Lower lobe of right lung (tissue), 2 donors: ENCODE measurements at regions not wholly inside any gene's neighbourhood (a gene's known extent, or its start where the extent isn't known, plus 50 kb on each side); places are given as distances from the start of the nearest gene placed in this dataset.
A peak's percentile ranks its signal among the peaks of the same experiment; 100 is the strongest.

Experiments used
- ATAC-seq, 2 donors: fragments of 200-7000 bp; cut with Tn5 transposase; one replicate each; pipeline ENCODE4 v1.9.1; 2020 to 2022; ENCODE audit warnings: mild to moderate bottlenecking in 2 of 2, moderate library complexity in 2 of 2
- DNase-seq: peaks from one replicate; pipeline ENCODE4 v3.0.0-alpha.2; 2020
- H3K27ac ChIP-seq: fragments of 200-600 bp; one replicate; pipeline ENCODE4 v1.8.0; 2022
- H3K27me3 ChIP-seq: fragments of 200-600 bp; one replicate; pipeline ENCODE4 v1.8.0; 2022; ENCODE audit warnings: low read depth
- H3K36me3 ChIP-seq: fragments of 200-600 bp; one replicate; pipeline ENCODE4 v1.8.0; 2022; ENCODE audit warnings: mild to moderate bottlenecking
- H3K4me1 ChIP-seq: fragments of 200-600 bp; one replicate; pipeline ENCODE4 v1.8.0; 2022
- H3K4me3 ChIP-seq: fragments of 200-600 bp; one replicate; pipeline ENCODE4 v1.8.0; 2022; ENCODE audit warnings: mild to moderate bottlenecking
- H3K9me3 ChIP-seq: fragments of 200-600 bp; one replicate; pipeline ENCODE4 v1.8.0; 2022
- CTCF ChIP-seq: fragments of 200-600 bp; IDR thresholded peaks from one replicate; pipeline ENCODE4 v1.8.0; 2022; ENCODE audit warnings: antibody characterized with exemption, mild to moderate bottlenecking
- intact Hi-C: fragments of 100-400 bp; cut with DNase I; formaldehyde crosslinking; loops from one replicate; pipeline ENCODE4 v1.11.0; 2022
- donor health status: DM: no; HTN: yes; CAD: no; lungs with severe emphysema.

- no peak for ATAC-seq
- no peak for DNase-seq
- no peaks in the 10 kb centered on the region for H3K36me3 ChIP-seq
- no peak for TF ChIP-seq CTCF
- H3K9me3 ChIP-seq: no peaks in the 10 kb centered on the region
- no peaks in the 10 kb centered on the region for H3K4me1 ChIP-seq
- H3K4me3 ChIP-seq: no peak overlapping the region
- H3K27me3 ChIP-seq: no peaks in the 10 kb centered on the region
- intact Hi-C loops: no loop called here
- no peak overlapping the region for H3K27ac ChIP-seq
Observed at GRCh38 chr4:115430024-115430423, 316.6 kb upstream of the NDST4 start.

GRCh38 chr4:115428455-115428854 is 315.0 kb upstream of the NDST4 start:
- Histone ChIP-seq H3K4me1 (no peaks in the 10 kb centered on the region), H3K4me3 (no peak overlapping the region), H3K27ac (no peak overlapping the region), H3K9me3 (no peaks in the 10 kb centered on the region), H3K27me3 (no peaks in the 10 kb centered on the region), H3K36me3 (no peaks in the 10 kb centered on the region)
- no peak for TF ChIP-seq CTCF
- DNase-seq: no peak
- intact Hi-C loops: no loop called here
- no peak for ATAC-seq

- H3K27ac ChIP-seq: no peak overlapping the region
- no peaks in the 10 kb centered on the region for H3K27me3 ChIP-seq
- H3K4me3 ChIP-seq: no peak overlapping the region
- DNase-seq (no peak), ATAC-seq (peak in 1 of 2 donors; percentile 61)
- intact Hi-C loops: no loop called here
- H3K4me1 ChIP-seq: no peaks in the 10 kb centered on the region
- no peak for TF ChIP-seq CTCF
- no peaks in the 10 kb centered on the region for H3K36me3 ChIP-seq
- H3K9me3 ChIP-seq: no peaks in the 10 kb centered on the region
Observed at GRCh38 chr4:115424852-115425251, 311.4 kb upstream of the NDST4 start.

GRCh38 chr4:115418635-115419396 is 305.4 kb upstream of the NDST4 start:
- Histone ChIP-seq H3K27ac (no peak overlapping the region), H3K27me3 (no peaks in the 10 kb centered on the region), H3K9me3 (no peaks in the 10 kb centered on the region), H3K4me3 (no peak overlapping the region), H3K4me1 (no peaks in the 10 kb centered on the region), H3K36me3 (no peaks in the 10 kb centered on the region)
- DNase-seq (no peak), ATAC-seq (no peak)
- intact Hi-C loops: no loop called here
- no peak for TF ChIP-seq CTCF

- Histone ChIP-seq H3K9me3 (peaks cover 7% of the 10 kb centered on the region), H3K27ac (no peak overlapping the region), H3K4me3 (no peak overlapping the region), H3K4me1 (no peaks in the 10 kb centered on the region), H3K27me3 (no peaks in the 10 kb centered on the region), H3K36me3 (no peaks in the 10 kb centered on the region)
- no peak for DNase-seq
- TF ChIP-seq CTCF: no peak
- intact Hi-C loops: no loop called here
- ATAC-seq: no peak
Observed at GRCh38 chr4:115396034-115396433, 282.6 kb upstream of the NDST4 start.
